Activated CD8-positive, alpha-beta T cell treated with anti-CD3 and anti-CD28 coated beads for 36 hours (primary cell): ENCODE measurements at regions not wholly inside any gene's neighbourhood (a gene's known extent, or its start where the extent isn't known, plus 50 kb on each side); places are given as distances from the start of the nearest gene placed in this dataset.
A peak's percentile ranks its signal among the peaks of the same experiment; 100 is the strongest.

Experiments used
- ATAC-seq: fragments of 200-7000 bp; cut with Tn5 transposase; one replicate; pipeline ENCODE4 v1.10.0; 2021; ENCODE audit warnings: mild to moderate bottlenecking, moderate library complexity
- CTCF ChIA-PET: fragments of 350-600 bp; sonication (Branson Sonifier 250); formaldehyde crosslinking; loops from one replicate; lab custom pipeline; 2021; ENCODE audit warnings: antibody characterized with exemption; lab: Charles Lee
- POLR2A ChIA-PET: fragments of 350-600 bp; sonication (Branson Sonifier 250); formaldehyde crosslinking; loops from one replicate; lab custom pipeline; 2021; ENCODE audit warnings: antibody characterized with exemption; lab: Charles Lee
- DNase-seq: peaks from one replicate; pipeline ENCODE4 v3.0.0-alpha.2; 2020
- H3K27ac Mint-ChIP-seq: one replicate; pipeline ENCODE4 v1.8.0; 2021; ENCODE audit warnings: mild to moderate bottlenecking, mixed read lengths
- H3K27me3 Mint-ChIP-seq: one replicate; pipeline ENCODE4 v1.8.0; 2021; ENCODE audit warnings: mixed read lengths
- H3K36me3 Mint-ChIP-seq: one replicate; pipeline ENCODE4 v1.8.0; 2021; ENCODE audit warnings: low read depth, mixed read lengths
- H3K4me1 Mint-ChIP-seq: one replicate; pipeline ENCODE4 v1.8.0; 2021; ENCODE audit warnings: low read depth, mixed read lengths
- H3K4me3 Mint-ChIP-seq: one replicate; pipeline ENCODE4 v1.8.0; 2021; ENCODE audit warnings: mild to moderate bottlenecking, moderate library complexity, mixed read lengths
- H3K9me3 Mint-ChIP-seq: one replicate; pipeline ENCODE4 v1.8.0; 2021; ENCODE audit warnings: mixed read lengths
- CTCF ChIP-seq: fragments of 200-600 bp; IDR thresholded peaks from one replicate; pipeline ENCODE4 v1.8.0; 2022; ENCODE audit warnings: antibody characterized with exemption, mild to moderate bottlenecking
- intact Hi-C: fragments of 100-400 bp; cut with micrococcal nuclease; formaldehyde crosslinking; loops from one replicate; pipeline ENCODE4 v1.10.0; 2022

GRCh38 chr6:40642190-40642589 lies 55.0 kb upstream of the LRFN2 start:
- Mint-ChIP-seq H3K27me3 (peaks cover 1% of the 10 kb centered on the region), H3K36me3 (no peaks in the 10 kb centered on the region), H3K4me1 (peaks cover 14% of the 10 kb centered on the region), H3K27ac (no peak overlapping the region), H3K9me3 (no peaks in the 10 kb centered on the region), H3K4me3 (no peak overlapping the region)
- ChIA-PET CTCF (no interaction called here), POLR2A (no interaction called here)
- no peak for TF ChIP-seq CTCF
- intact Hi-C loops, result no loop called here
- DNase-seq (no peak), ATAC-seq (no peak)

- Mint-ChIP-seq H3K4me3 (peak overlapping the region; percentile 9), H3K27me3 (peaks cover 1% of the 10 kb centered on the region), H3K36me3 (no peaks in the 10 kb centered on the region), H3K4me1 (peaks cover 14% of the 10 kb centered on the region), H3K9me3 (no peaks in the 10 kb centered on the region), H3K27ac (no peak overlapping the region)
- ChIA-PET CTCF (no interaction called here), POLR2A (no interaction called here)
- DNase-seq (peak; percentile 14), ATAC-seq (no peak)
- intact Hi-C loops, result no loop called here
- TF ChIP-seq CTCF, result no peak
Measured at GRCh38 chr6:40640599-40641227, 53.5 kb upstream of the LRFN2 start.
